H1 (cell line): ENCODE measurements at regions not wholly inside any gene's neighbourhood (a gene's known extent, or its start where the extent isn't known, plus 50 kb on each side); places are given as distances from the start of the nearest gene placed in this dataset.

ENCODE experiments used
- CTCF ChIA-PET: fragments of 300-600 bp; sonication (Branson Sonifier 250); formaldehyde crosslinking; loops from one replicate; lab custom pipeline; 2021; ENCODE audit not compliant: partially characterized antibody; lab: Charles Lee
- POLR2A ChIA-PET: fragments of 300-600 bp; sonication (Branson Sonifier 250); formaldehyde crosslinking; loops from one replicate; lab custom pipeline; 2021; ENCODE audit warnings: inconsistent platforms; ENCODE audit not compliant: partially characterized antibody; lab: Charles Lee
- DNase-seq, 2 experiments: peaks; one replicate each; pipeline versions ENCODE4 v3.0.0 to v3.0.0-alpha.2; 2010 to 2022; ENCODE audit warnings: low spot score in 2 of 2, low read depth in 1 of 2, mixed read lengths in 1 of 2
- FAIRE-seq: peaks from 2 replicates; lab custom pipeline; 2011; peaks lifted over from hg19 to GRCh38; lab: Jason Lieb, UNC
- H2AFZ ChIP-seq: 2 replicates; pipeline ENCODE4 v1.8.1; 2012; ENCODE audit warnings: low read length, inconsistent platforms
- H2AK5ac ChIP-seq: 2 replicates; pipeline ENCODE4 v1.6.1; 2013; ENCODE audit warnings: low read depth, low read length
- H2BK120ac ChIP-seq: replicated peaks from 2 replicates; pipeline ENCODE3; 2013; ENCODE audit warnings: low read depth, low read length, inconsistent platforms
- H2BK12ac ChIP-seq: 2 replicates; pipeline ENCODE4 v1.6.1; 2013; ENCODE audit warnings: low read depth, low read length
- H2BK15ac ChIP-seq: 2 replicates; pipeline ENCODE4 v1.6.1; 2013; ENCODE audit warnings: low read length
- H2BK20ac ChIP-seq: 2 replicates; pipeline ENCODE4 v1.6.1; 2013; ENCODE audit warnings: low read length
- H2BK5ac ChIP-seq: 2 replicates; pipeline ENCODE4 v1.6.1; 2013; ENCODE audit warnings: low read depth, low read length
- H3K14ac ChIP-seq: 2 replicates; pipeline ENCODE4 v1.6.1; 2013; ENCODE audit warnings: inconsistent platforms; ENCODE audit not compliant: insufficient read length
- H3K18ac ChIP-seq: 2 replicates; pipeline ENCODE4 v1.6.1; 2013; ENCODE audit warnings: low read length; ENCODE audit errors: extremely low read depth
- H3K23ac ChIP-seq: 2 replicates; pipeline ENCODE4 v1.6.1; 2013; ENCODE audit warnings: inconsistent platforms; ENCODE audit not compliant: insufficient read length
- H3K23me2 ChIP-seq: 2 replicates; pipeline ENCODE4 v1.6.1; 2013; ENCODE audit warnings: low read depth, low read length
- H3K27ac ChIP-seq: 2 replicates; pipeline ENCODE4 v1.6.1; 2011; ENCODE audit warnings: low read depth, low read length, inconsistent platforms
- H3K27me3 ChIP-seq, 4 experiments: replicated peaks in 1 of 4; 1 replicate in 1 of 4; 2 replicates in 3 of 4; pipeline versions ENCODE4 v1.6.1 to v1.8.1; 2011 to 2013; ENCODE audit warnings: low read length in 3 of 4, mild to moderate bottlenecking in 3 of 4, inconsistent platforms in 2 of 4, mixed read lengths in 2 of 4, moderate library complexity in 1 of 4; ENCODE audit not compliant: control insufficient read depth in 3 of 4, insufficient read depth in 3 of 4; ENCODE audit errors: extremely low read depth in 1 of 4
- H3K36me3 ChIP-seq, 4 experiments: 2 replicates each; pipeline versions ENCODE4 v1.6.1 to v1.8.1; 2011 to 2013; ENCODE audit warnings: mild to moderate bottlenecking in 4 of 4, low read length in 3 of 4, moderate library complexity in 2 of 4, control low read depth in 1 of 4, inconsistent platforms in 1 of 4; ENCODE audit not compliant: insufficient read depth in 4 of 4, control insufficient read depth in 2 of 4
- H3K4ac ChIP-seq: replicated peaks from 2 replicates; pipeline ENCODE3; 2013; ENCODE audit warnings: low read length, low read depth, mixed read lengths, inconsistent platforms; ENCODE audit not compliant: insufficient read length
- H3K4me1 ChIP-seq, 4 experiments: replicated peaks in 1 of 4; 1 replicate in 1 of 4; 2 replicates in 3 of 4; pipeline versions ENCODE4 v1.6.1 to v1.8.1; 2011 to 2013; ENCODE audit warnings: low read length in 3 of 4, inconsistent platforms in 2 of 4, mixed read lengths in 1 of 4; ENCODE audit not compliant: insufficient read depth in 4 of 4, control insufficient read depth in 3 of 4
- H3K4me2 ChIP-seq, 2 experiments: 2 replicates each; pipeline versions ENCODE4 v1.6.1 to v1.8.1; 2011 to 2013; ENCODE audit warnings: low read depth in 2 of 2, low read length in 2 of 2, control low read depth in 1 of 2, inconsistent platforms in 1 of 2, mild to moderate bottlenecking in 1 of 2; ENCODE audit not compliant: insufficient read depth in 1 of 2
- H3K4me3 ChIP-seq, 4 experiments: fragments of 200-600, 300-600 bp in 1 of 4; sonication (generic), shearing (Covaris generic), sonication (Bioruptor Twin) in 1 of 4; 2 replicates each; pipeline versions ENCODE4 v1.5.1 to v1.8.1; 2011 to 2016; ENCODE audit warnings: low read length in 4 of 4, low read depth in 3 of 4, control low read depth in 2 of 4, inconsistent platforms in 2 of 4, mild to moderate bottlenecking in 2 of 4, mixed read lengths in 1 of 4, moderate library complexity in 1 of 4; ENCODE audit not compliant: insufficient read depth in 2 of 4; ENCODE audit errors: extremely low read depth in 1 of 4
- H3K56ac ChIP-seq: replicated peaks from 2 replicates; pipeline ENCODE3; 2013; ENCODE audit warnings: low read depth, mild to moderate bottlenecking, mixed read lengths, low read length, inconsistent platforms; ENCODE audit not compliant: insufficient read length
- H3K79me1 ChIP-seq: 2 replicates; pipeline ENCODE4 v1.6.1; 2013; ENCODE audit warnings: low read depth, low read length, control low read depth
- H3K79me2 ChIP-seq, 2 experiments: 2 replicates each; pipeline versions ENCODE4 v1.6.1 to v1.8.1; 2012 to 2013; ENCODE audit warnings: low read length in 2 of 2, mild to moderate bottlenecking in 2 of 2, inconsistent platforms in 1 of 2; ENCODE audit not compliant: insufficient read depth in 2 of 2, control insufficient read depth in 1 of 2
- H3K9ac ChIP-seq, 4 experiments: replicated peaks in 1 of 4; 1 replicate in 1 of 4; 2 replicates in 3 of 4; pipeline versions ENCODE4 v1.6.1 to v1.8.1; 2011 to 2013; ENCODE audit warnings: low read depth in 3 of 4, low read length in 3 of 4, control low read depth in 2 of 4, mild to moderate bottlenecking in 2 of 4, moderate library complexity in 2 of 4, inconsistent platforms in 1 of 4; ENCODE audit errors: extremely low read depth in 1 of 4
- H3K9me3 ChIP-seq, 2 experiments: 2 replicates each; pipeline versions ENCODE4 v1.6.1 to v1.8.1; 2012 to 2013; ENCODE audit warnings: mild to moderate bottlenecking in 2 of 2, moderate library complexity in 2 of 2, control low read depth in 1 of 2, inconsistent platforms in 1 of 2, low read depth in 1 of 2, low read length in 1 of 2, mixed read lengths in 1 of 2; ENCODE audit not compliant: insufficient read depth in 2 of 2
- H4K20me1 ChIP-seq, 2 experiments: replicated peaks in 1 of 2; 2 replicates each; pipeline versions ENCODE3 to v1.8.1; 2011 to 2013; ENCODE audit warnings: inconsistent platforms in 2 of 2, low read length in 2 of 2, mild to moderate bottlenecking in 1 of 2; ENCODE audit not compliant: insufficient read depth in 2 of 2, control insufficient read depth in 1 of 2
- H4K5ac ChIP-seq: 2 replicates; pipeline ENCODE4 v1.6.1; 2013; ENCODE audit warnings: low read length, low read depth, mixed read lengths, inconsistent platforms; ENCODE audit not compliant: insufficient read length
- H4K8ac ChIP-seq: 2 replicates; pipeline ENCODE4 v1.8.0; 2013; ENCODE audit warnings: mild to moderate bottlenecking, moderate library complexity, low read length, inconsistent platforms; ENCODE audit not compliant: insufficient read depth; ENCODE audit errors: extremely low read depth
- H4K91ac ChIP-seq: replicated peaks from 2 replicates; pipeline ENCODE3; 2013; ENCODE audit warnings: low read length, mixed read lengths, inconsistent platforms; ENCODE audit not compliant: insufficient read length
- CBX5 ChIP-seq: fragments of 300-800, 300-1000 bp; sonication (generic); IDR thresholded peaks from 2 replicates; pipeline ENCODE4 v1.7.1; 2016; ENCODE audit warnings: antibody characterized with exemption, low read length, low read depth
- KDM1A ChIP-seq: fragments of 200-600, 300-600 bp; sonication (generic); IDR thresholded peaks from 2 replicates; pipeline ENCODE4 v1.7.1; 2016; ENCODE audit warnings: mild to moderate bottlenecking, low read length, borderline replicate concordance
- NRF1 ChIP-seq: IDR thresholded peaks from 2 replicates; pipeline ENCODE4 v1.6.1; 2011; ENCODE audit warnings: mild to moderate bottlenecking, low read depth, low read length, improper control_type of control experiment
- SIX5 ChIP-seq: IDR thresholded peaks from 2 replicates; pipeline ENCODE4 v1.6.1; 2011; ENCODE audit warnings: mild to moderate bottlenecking, low read depth, low read length
- ZNF274 ChIP-seq: IDR thresholded peaks from 2 replicates; pipeline ENCODE4 v1.7.0; 2012; ENCODE audit warnings: low read length, borderline replicate concordance; ENCODE audit errors: extremely low read depth
- WGBS, 2 experiments: shearing (Covaris generic) in 1 of 2; methylation state at CpG; one replicate each; pipeline versions ENCODE4 v1.1.6 to v1.1.7; 2013 to 2015; ENCODE audit warnings: low lambda C conversion rate in 2 of 2, mixed read lengths in 2 of 2, inconsistent platforms in 1 of 2, low coverage in 1 of 2, missing lambda C conversion rate in 1 of 2; ENCODE audit not compliant: insufficient replicate concordance in 2 of 2, insufficient coverage in 1 of 2, insufficient read length in 1 of 2; ENCODE audit errors: extremely low coverage in 1 of 2, missing lambda C conversion rate in 1 of 2; 5-methylcytosine and 5-hydroxymethylcytosine counted together

DNA sequence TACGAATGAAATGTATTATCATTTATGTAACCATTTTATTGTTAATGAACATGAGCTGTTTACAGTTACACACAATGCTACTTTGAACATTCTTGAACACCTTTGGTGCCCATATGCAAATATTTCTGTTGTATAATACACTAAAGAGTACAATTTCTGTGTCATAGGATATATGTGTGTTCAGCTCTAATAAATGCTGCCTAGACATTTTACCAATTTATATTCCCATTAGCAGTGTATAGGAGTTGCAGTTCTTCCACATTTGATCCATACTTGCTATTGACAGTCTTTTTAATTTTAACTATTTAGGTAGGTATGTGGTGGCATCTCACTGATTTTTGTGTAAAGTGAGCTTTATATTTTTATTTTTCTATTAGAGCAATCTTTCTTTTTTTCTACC, 331.8 kb downstream of the ZIC1 start:
- no peak for TF ChIP-seq CBX5
- TF ChIP-seq SIX5, result no peak
- TF ChIP-seq ZNF274, result no peak
- TF ChIP-seq KDM1A, result no peak
- no peak for TF ChIP-seq NRF1
- no peak overlapping the region for H2BK5ac ChIP-seq
- H3K4ac ChIP-seq, result no peak overlapping the region
- no peaks in the 10 kb centered on the region for H3K79me2 ChIP-seq
- H4K91ac ChIP-seq, result no peak overlapping the region
- no peaks in the 10 kb centered on the region for H3K36me3 ChIP-seq
- no peak overlapping the region for H2BK120ac ChIP-seq
- H3K23ac ChIP-seq, result no peak overlapping the region
- no peak overlapping the region for H3K18ac ChIP-seq
- H3K4me3 ChIP-seq, result no peak overlapping the region
- H3K14ac ChIP-seq, result no peak overlapping the region
- no peak overlapping the region for H2BK15ac ChIP-seq
- no peak overlapping the region for H2AFZ ChIP-seq
- no peak overlapping the region for H2BK20ac ChIP-seq
- H3K27me3 ChIP-seq, result no peaks in the 10 kb centered on the region
- H3K56ac ChIP-seq, result no peak overlapping the region
- no peak for FAIRE-seq
- H3K4me1 ChIP-seq, result no peaks in the 10 kb centered on the region
- H3K27ac ChIP-seq, result no peak overlapping the region
- H2AK5ac ChIP-seq, result no peak overlapping the region
- 87% methylated on average over 1 of the region's 1 CpG; no CpG with 5 or more reads in 1 of the 2 experiments for WGBS, 2 experiments
- no peaks in the 10 kb centered on the region for H3K23me2 ChIP-seq
- H4K8ac ChIP-seq, result no peak overlapping the region
- ChIA-PET CTCF (no interaction called here), POLR2A (no interaction called here)
- no peak overlapping the region for H3K4me2 ChIP-seq
- no peak for DNase-seq
- no peak overlapping the region for H4K5ac ChIP-seq
- no peaks in the 10 kb centered on the region for H3K79me1 ChIP-seq
- no peak overlapping the region for H2BK12ac ChIP-seq
- H4K20me1 ChIP-seq, result no peaks in the 10 kb centered on the region
- H3K9ac ChIP-seq, result no peak overlapping the region
- H3K9me3 ChIP-seq, result no peaks in the 10 kb centered on the region
